Mammary epithelial cell (primary cell): ENCODE measurements at regions not wholly inside any gene's neighbourhood (a gene's known extent, or its start where the extent isn't known, plus 50 kb on each side); places are given as distances from the start of the nearest gene placed in this dataset.

Experiments used
- CTCF ChIP-seq, 2 donors: IDR thresholded peaks in 1 of 2; conservative IDR thresholded peaks in 1 of 2; 2 replicates each; pipeline ENCODE4 v1.5.1; 2011 to 2012; ENCODE audit warnings: inconsistent platforms in 2 of 2, low read length in 2 of 2, mild to moderate bottlenecking in 2 of 2, control low read depth in 1 of 2, low read depth in 1 of 2; ENCODE audit not compliant: insufficient read depth in 1 of 2; ENCODE audit errors: extremely low read depth in 1 of 2
- EZH2 ChIP-seq: IDR thresholded peaks from 2 replicates; pipeline ENCODE4 v1.6.1; 2012; ENCODE audit warnings: low read length, inconsistent platforms, borderline replicate concordance

DNA sequence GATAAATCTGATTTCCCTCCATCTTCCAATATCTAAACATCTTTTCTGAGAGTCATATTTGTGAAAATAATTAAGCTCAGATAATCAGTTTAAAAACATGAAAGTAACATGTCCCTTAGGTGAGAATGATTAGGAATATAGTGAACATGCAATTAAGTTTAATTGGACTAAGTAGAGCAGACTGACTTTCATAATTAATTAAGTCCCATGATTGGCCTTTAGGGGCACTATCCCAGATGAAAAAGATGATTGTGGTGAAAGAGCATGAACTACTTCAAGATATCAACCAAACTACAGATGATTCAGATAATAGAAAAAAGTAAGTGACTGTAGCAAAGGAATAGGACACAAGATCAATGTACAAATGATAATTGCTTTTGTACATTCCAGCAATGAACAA lies 758.8 kb downstream of the STIM2 start:
- no peak for TF ChIP-seq CTCF (conservative IDR thresholded peaks at IDR 0.05 in 1 of 2, IDR thresholded peaks at IDR 0.05 in 1 of 2; ENCODE audit: extremely low read depth in 1 of 2, insufficient read depth in 1 of 2, low read depth in 1 of 2, low read length in 2 of 2)
- no peak for TF ChIP-seq EZH2
